ENCODE measurements at regions not wholly inside any gene's neighbourhood (a gene's known extent, or its start where the extent isn't known, plus 50 kb on each side); places are given as distances from the start of the nearest gene placed in this dataset.

GRCh38 chr18:25815659-25816058 is 274.8 kb downstream of the SS18 start:
- no peak for DNase-seq
- H3K36me3 ChIP-seq (ENCODE audit: insufficient read depth, low read length), result no peaks in the 10 kb centered on the region
- no peak overlapping the region for H3K4me3 ChIP-seq (ENCODE audit: low read length)
- no peaks in the 10 kb centered on the region for H4K20me1 ChIP-seq (ENCODE audit: insufficient read depth, low read depth, low read length)
- no peaks in the 10 kb centered on the region for H3K79me2 ChIP-seq (ENCODE audit: low read length)
- no peak overlapping the region for H3K27ac ChIP-seq (ENCODE audit: low read length)
- no peaks in the 10 kb centered on the region for H3K9me3 ChIP-seq (ENCODE audit: low read length)
- H3K27me3 ChIP-seq (ENCODE audit: low read length), result no peaks in the 10 kb centered on the region
- no peak overlapping the region for H3K4me2 ChIP-seq (ENCODE audit: low read depth, low read length, poor library complexity, severe bottlenecking)
- H3K9ac ChIP-seq (ENCODE audit: low read length), result no peak overlapping the region
- no peaks in the 10 kb centered on the region for H3K4me1 ChIP-seq (ENCODE audit: low read length)
- H3K9me2 ChIP-seq (replicated peaks; ENCODE audit: insufficient read depth, low read length), result no peaks in the 10 kb centered on the region
- H2AFZ ChIP-seq (ENCODE audit: low read length), result no peak overlapping the region

DNA sequence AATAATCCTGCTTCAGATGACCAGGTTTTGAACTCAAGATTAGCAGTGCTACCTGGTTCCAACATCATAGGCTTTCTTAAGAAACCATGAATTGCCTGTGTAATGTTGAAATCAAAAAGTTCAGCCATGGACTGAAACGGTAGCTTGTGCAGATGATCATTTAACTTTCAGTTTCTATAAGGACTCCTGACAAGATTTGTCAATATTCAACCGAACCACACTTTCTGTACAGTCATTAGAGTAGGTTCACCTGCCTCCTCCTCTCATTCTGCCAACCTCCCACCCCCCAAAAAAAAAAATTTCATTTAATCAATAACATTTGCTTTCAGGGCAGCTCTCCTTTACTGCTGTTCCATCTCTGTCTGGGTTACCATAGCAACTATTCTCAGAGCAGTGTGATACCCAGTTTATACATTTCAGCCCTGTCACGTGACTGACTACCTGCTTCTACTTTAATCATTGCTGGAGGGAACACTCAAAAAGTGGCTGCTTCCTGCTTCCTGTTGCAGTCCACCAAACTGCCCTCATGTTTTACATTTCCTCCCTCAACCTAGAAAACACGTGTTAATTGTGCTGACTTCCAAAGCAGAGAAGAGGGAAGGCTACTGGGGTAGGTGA is 275.5 kb downstream of the SS18 start:
- Histone ChIP-seq H3K79me2 (ENCODE audit: low read length) (no peaks in the 10 kb centered on the region), H3K9ac (ENCODE audit: low read length) (no peak overlapping the region), H2AFZ (ENCODE audit: low read length) (no peak overlapping the region), H3K4me1 (ENCODE audit: low read length) (no peaks in the 10 kb centered on the region), H3K9me3 (ENCODE audit: low read length) (no peaks in the 10 kb centered on the region), H3K9me2 (replicated peaks; ENCODE audit: insufficient read depth, low read length) (no peaks in the 10 kb centered on the region), H3K4me2 (ENCODE audit: low read depth, low read length, poor library complexity, severe bottlenecking) (no peak overlapping the region), H4K20me1 (ENCODE audit: insufficient read depth, low read depth, low read length) (no peaks in the 10 kb centered on the region), H3K4me3 (ENCODE audit: low read length) (no peak overlapping the region), H3K27me3 (ENCODE audit: low read length) (no peaks in the 10 kb centered on the region), H3K27ac (ENCODE audit: low read length) (no peak overlapping the region), H3K36me3 (ENCODE audit: insufficient read depth, low read length) (no peaks in the 10 kb centered on the region)
- no peak for DNase-seq

GRCh38 chr18:25813110-25813509 is 277.3 kb downstream of the SS18 start:
- Histone ChIP-seq H2AFZ (ENCODE audit: low read length) (no peak overlapping the region), H3K79me2 (ENCODE audit: low read length) (no peaks in the 10 kb centered on the region), H4K20me1 (ENCODE audit: insufficient read depth, low read depth, low read length) (no peaks in the 10 kb centered on the region), H3K4me3 (ENCODE audit: low read length) (no peak overlapping the region), H3K9me3 (ENCODE audit: low read length) (no peaks in the 10 kb centered on the region), H3K36me3 (ENCODE audit: insufficient read depth, low read length) (no peaks in the 10 kb centered on the region), H3K4me1 (ENCODE audit: low read length) (no peaks in the 10 kb centered on the region), H3K4me2 (ENCODE audit: low read depth, low read length, poor library complexity, severe bottlenecking) (no peak overlapping the region), H3K27me3 (ENCODE audit: low read length) (no peaks in the 10 kb centered on the region), H3K9me2 (replicated peaks; ENCODE audit: insufficient read depth, low read length) (no peaks in the 10 kb centered on the region), H3K9ac (ENCODE audit: low read length) (no peak overlapping the region), H3K27ac (ENCODE audit: low read length) (no peak overlapping the region)
- no peak for DNase-seq

DNA sequence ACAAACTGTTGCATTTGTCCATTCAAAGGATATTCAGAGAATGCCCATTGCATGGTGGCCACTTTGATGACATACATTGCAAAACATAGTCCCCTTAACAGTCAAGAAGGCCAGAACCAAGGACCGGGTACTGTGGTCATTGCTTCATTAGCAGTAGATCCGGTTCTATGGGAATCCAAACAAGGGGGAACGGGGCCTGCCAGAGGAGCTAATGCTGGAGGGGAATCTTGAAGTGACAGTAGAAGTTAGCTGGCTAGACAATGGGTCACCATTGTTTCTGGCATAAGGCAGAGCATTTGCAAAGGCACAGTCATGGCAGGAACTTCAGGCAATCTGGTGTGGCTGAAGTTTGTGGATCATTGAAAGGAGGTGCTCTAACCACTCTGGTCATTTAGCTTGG is 279.7 kb downstream of the SS18 start:
- no peaks in the 10 kb centered on the region for H3K79me2 ChIP-seq (ENCODE audit: low read length)
- no peaks in the 10 kb centered on the region for H3K9me2 ChIP-seq (replicated peaks; ENCODE audit: insufficient read depth, low read length)
- H3K9ac ChIP-seq (ENCODE audit: low read length), result no peak overlapping the region
- no peak overlapping the region for H3K4me3 ChIP-seq (ENCODE audit: low read length)
- no peaks in the 10 kb centered on the region for H3K9me3 ChIP-seq (ENCODE audit: low read length)
- no peaks in the 10 kb centered on the region for H4K20me1 ChIP-seq (ENCODE audit: insufficient read depth, low read depth, low read length)
- H3K4me2 ChIP-seq (ENCODE audit: low read depth, low read length, poor library complexity, severe bottlenecking), result no peak overlapping the region
- H3K27me3 ChIP-seq (ENCODE audit: low read length), result no peaks in the 10 kb centered on the region
- H3K27ac ChIP-seq (ENCODE audit: low read length), result no peak overlapping the region
- no peak overlapping the region for H2AFZ ChIP-seq (ENCODE audit: low read length)
- no peaks in the 10 kb centered on the region for H3K4me1 ChIP-seq (ENCODE audit: low read length)
- H3K36me3 ChIP-seq (ENCODE audit: insufficient read depth, low read length), result no peaks in the 10 kb centered on the region
- no peak for DNase-seq

DNA sequence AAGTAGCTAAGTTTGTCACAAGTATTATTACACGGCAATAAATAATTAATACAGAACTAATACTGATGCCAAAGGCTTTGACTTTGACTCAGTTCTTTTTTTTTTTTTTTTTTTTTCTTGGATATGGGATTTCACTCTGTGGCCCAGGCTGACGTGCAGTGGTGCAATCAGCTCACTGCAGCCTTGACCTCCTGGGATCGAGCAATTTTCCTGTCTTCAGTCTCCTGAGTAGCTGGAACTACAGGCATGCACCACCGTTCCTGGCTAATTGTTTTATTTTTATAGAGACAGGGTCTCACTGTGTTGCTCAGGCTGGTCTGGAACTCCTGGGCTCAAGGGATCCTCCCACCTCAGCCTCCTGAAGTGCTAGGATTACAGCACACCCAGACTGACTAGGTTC is 284.5 kb downstream of the SS18 start:
- no peaks in the 10 kb centered on the region for H4K20me1 ChIP-seq (ENCODE audit: insufficient read depth, low read depth, low read length)
- DNase-seq, result no peak
- no peaks in the 10 kb centered on the region for H3K79me2 ChIP-seq (ENCODE audit: low read length)
- no peaks in the 10 kb centered on the region for H3K27me3 ChIP-seq (ENCODE audit: low read length)
- H3K4me2 ChIP-seq (ENCODE audit: low read depth, low read length, poor library complexity, severe bottlenecking), result no peak overlapping the region
- H3K4me3 ChIP-seq (ENCODE audit: low read length), result no peak overlapping the region
- H3K36me3 ChIP-seq (ENCODE audit: insufficient read depth, low read length), result no peaks in the 10 kb centered on the region
- no peak overlapping the region for H3K9ac ChIP-seq (ENCODE audit: low read length)
- no peaks in the 10 kb centered on the region for H3K4me1 ChIP-seq (ENCODE audit: low read length)
- H3K9me3 ChIP-seq (ENCODE audit: low read length), result no peaks in the 10 kb centered on the region
- H2AFZ ChIP-seq (ENCODE audit: low read length), result no peak overlapping the region
- H3K27ac ChIP-seq (ENCODE audit: low read length), result no peak overlapping the region
- H3K9me2 ChIP-seq (replicated peaks; ENCODE audit: insufficient read depth, low read length), result no peaks in the 10 kb centered on the region

DNA sequence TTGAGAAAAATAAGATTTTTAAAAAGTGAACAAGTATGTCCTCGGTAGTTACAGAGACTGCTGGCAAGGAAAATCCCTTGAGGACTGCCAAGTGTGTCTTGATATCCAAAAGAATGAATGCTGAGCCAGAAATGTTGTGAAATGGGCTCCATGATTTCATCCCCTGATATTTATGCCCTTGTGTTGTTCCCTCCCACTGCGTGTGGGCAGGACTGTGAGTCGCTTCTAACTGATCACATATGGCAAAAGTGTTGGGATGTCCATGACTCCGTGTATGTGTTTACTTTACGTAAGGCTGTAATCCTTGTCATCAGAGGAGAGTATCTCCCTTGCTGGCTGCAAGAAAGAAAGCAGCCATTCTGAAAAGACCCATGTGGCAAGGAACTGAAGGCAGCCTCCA is 285.1 kb downstream of the SS18 start:
- DNase-seq, result no peak
- no peaks in the 10 kb centered on the region for H4K20me1 ChIP-seq (ENCODE audit: insufficient read depth, low read depth, low read length)
- no peak overlapping the region for H3K4me2 ChIP-seq (ENCODE audit: low read depth, low read length, poor library complexity, severe bottlenecking)
- no peaks in the 10 kb centered on the region for H3K79me2 ChIP-seq (ENCODE audit: low read length)
- H3K27me3 ChIP-seq (ENCODE audit: low read length), result no peaks in the 10 kb centered on the region
- H2AFZ ChIP-seq (ENCODE audit: low read length), result no peak overlapping the region
- no peak overlapping the region for H3K4me3 ChIP-seq (ENCODE audit: low read length)
- no peaks in the 10 kb centered on the region for H3K9me3 ChIP-seq (ENCODE audit: low read length)
- no peaks in the 10 kb centered on the region for H3K9me2 ChIP-seq (replicated peaks; ENCODE audit: insufficient read depth, low read length)
- H3K9ac ChIP-seq (ENCODE audit: low read length), result no peak overlapping the region
- no peak overlapping the region for H3K27ac ChIP-seq (ENCODE audit: low read length)
- H3K4me1 ChIP-seq (ENCODE audit: low read length), result no peaks in the 10 kb centered on the region
- no peaks in the 10 kb centered on the region for H3K36me3 ChIP-seq (ENCODE audit: insufficient read depth, low read length)

DNA sequence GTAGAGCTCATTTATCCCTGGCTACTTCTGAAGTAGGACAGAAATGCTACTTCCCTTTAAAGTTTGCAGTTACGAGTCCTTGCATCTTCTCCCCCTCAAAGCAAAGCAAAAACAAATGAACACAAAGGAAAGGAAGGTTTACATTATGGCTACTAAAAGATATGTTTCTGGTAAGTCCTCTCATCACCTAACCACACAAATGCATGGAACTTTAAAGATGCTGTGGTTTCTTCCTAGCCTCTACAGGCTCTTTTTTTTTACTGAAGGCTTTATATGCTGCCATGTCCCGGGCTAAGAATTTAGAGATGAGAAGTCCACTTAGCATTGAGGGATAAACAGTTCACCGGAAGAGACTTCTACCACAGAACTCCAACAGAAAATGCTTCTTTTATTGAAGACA is 291.2 kb downstream of the SS18 start:
- Histone ChIP-seq H3K9me2 (replicated peaks; ENCODE audit: insufficient read depth, low read length) (no peaks in the 10 kb centered on the region; the same call in 1 of the 2 replicates), H3K36me3 (ENCODE audit: insufficient read depth, low read length) (no peaks in the 10 kb centered on the region), H3K4me2 (ENCODE audit: low read depth, low read length, poor library complexity, severe bottlenecking) (no peak overlapping the region), H3K4me3 (ENCODE audit: low read length) (no peak overlapping the region), H3K27ac (ENCODE audit: low read length) (no peak overlapping the region), H3K9me3 (ENCODE audit: low read length) (no peaks in the 10 kb centered on the region), H4K20me1 (ENCODE audit: insufficient read depth, low read depth, low read length) (no peaks in the 10 kb centered on the region), H2AFZ (ENCODE audit: low read length) (no peak overlapping the region), H3K27me3 (ENCODE audit: low read length) (no peaks in the 10 kb centered on the region), H3K9ac (ENCODE audit: low read length) (no peak overlapping the region), H3K79me2 (ENCODE audit: low read length) (no peaks in the 10 kb centered on the region), H3K4me1 (ENCODE audit: low read length) (no peaks in the 10 kb centered on the region)
- no peak for DNase-seq

DNA sequence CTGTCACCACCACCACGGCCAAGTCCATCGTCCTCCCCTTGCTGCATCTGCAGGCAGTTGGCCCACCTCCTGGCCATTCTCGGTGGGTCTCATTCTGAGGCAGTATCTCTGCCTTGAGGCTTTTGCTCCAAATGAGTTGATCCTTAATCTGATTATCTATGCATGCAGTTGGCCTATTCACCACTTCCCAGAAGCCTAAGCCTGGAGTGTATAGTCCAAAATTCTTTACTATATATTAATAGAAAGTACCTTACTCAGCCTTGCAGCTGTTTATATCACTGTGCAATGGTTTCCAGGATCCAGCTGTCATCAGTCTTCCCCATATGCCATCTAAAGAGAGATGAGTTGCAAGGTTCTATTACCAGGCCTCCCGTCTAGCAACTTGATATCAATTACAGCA is 292.4 kb downstream of the SS18 start:
- no peaks in the 10 kb centered on the region for H3K9me3 ChIP-seq (ENCODE audit: low read length)
- no peaks in the 10 kb centered on the region for H3K4me1 ChIP-seq (ENCODE audit: low read length)
- no peak overlapping the region for H3K9ac ChIP-seq (ENCODE audit: low read length)
- no peaks in the 10 kb centered on the region for H3K27me3 ChIP-seq (ENCODE audit: low read length)
- no peaks in the 10 kb centered on the region for H3K36me3 ChIP-seq (ENCODE audit: insufficient read depth, low read length)
- H3K4me2 ChIP-seq (ENCODE audit: low read depth, low read length, poor library complexity, severe bottlenecking), result no peak overlapping the region
- no peak for DNase-seq
- H3K4me3 ChIP-seq (ENCODE audit: low read length), result no peak overlapping the region
- no peaks in the 10 kb centered on the region; the same call in 1 of the 2 replicates for H3K9me2 ChIP-seq (replicated peaks; ENCODE audit: insufficient read depth, low read length)
- H3K27ac ChIP-seq (ENCODE audit: low read length), result no peak overlapping the region
- no peak overlapping the region for H2AFZ ChIP-seq (ENCODE audit: low read length)
- H4K20me1 ChIP-seq (ENCODE audit: insufficient read depth, low read depth, low read length), result no peaks in the 10 kb centered on the region
- H3K79me2 ChIP-seq (ENCODE audit: low read length), result no peaks in the 10 kb centered on the region

DNA sequence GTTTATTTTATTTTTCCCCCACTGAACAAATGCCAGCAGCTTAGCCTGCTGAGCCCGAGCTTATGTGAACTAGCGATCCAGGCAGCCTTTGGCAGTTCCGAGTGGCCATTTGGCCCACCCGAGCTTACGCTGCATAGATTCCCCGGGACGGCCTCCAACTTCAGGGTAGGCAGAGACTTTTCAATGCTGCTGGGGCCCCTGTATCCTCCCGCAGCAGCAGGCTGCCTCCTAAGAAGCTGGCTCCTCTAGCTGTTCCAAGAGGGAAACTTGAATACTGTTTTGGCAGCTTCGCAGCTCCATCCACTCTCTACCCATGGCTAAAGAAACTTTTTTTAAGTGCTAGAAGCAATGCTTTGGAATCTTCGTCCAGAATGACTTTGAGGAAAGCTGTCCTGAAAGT is 295.2 kb downstream of the SS18 start:
- DNase-seq, result no peak
- no peaks in the 10 kb centered on the region for H3K27me3 ChIP-seq (ENCODE audit: low read length)
- H3K9ac ChIP-seq (ENCODE audit: low read length), result no peak overlapping the region
- H3K36me3 ChIP-seq (ENCODE audit: insufficient read depth, low read length), result no peaks in the 10 kb centered on the region
- H3K4me2 ChIP-seq (ENCODE audit: low read depth, low read length, poor library complexity, severe bottlenecking), result no peak overlapping the region
- no peak overlapping the region for H3K27ac ChIP-seq (ENCODE audit: low read length)
- H3K9me3 ChIP-seq (ENCODE audit: low read length), result no peaks in the 10 kb centered on the region
- no peaks in the 10 kb centered on the region for H3K79me2 ChIP-seq (ENCODE audit: low read length)
- H3K4me3 ChIP-seq (ENCODE audit: low read length), result no peak overlapping the region
- no peaks in the 10 kb centered on the region for H4K20me1 ChIP-seq (ENCODE audit: insufficient read depth, low read depth, low read length)
- no peaks in the 10 kb centered on the region for H3K4me1 ChIP-seq (ENCODE audit: low read length)
- H3K9me2 ChIP-seq (replicated peaks; ENCODE audit: insufficient read depth, low read length), result no peaks in the 10 kb centered on the region; the same call in 1 of the 2 replicates
- no peak overlapping the region for H2AFZ ChIP-seq (ENCODE audit: low read length)

All from Karpas-422 (cell line).